Endothelial cell of umbilical vein (primary cell): ENCODE measurements at regions not wholly inside any gene's neighbourhood (a gene's known extent, or its start where the extent isn't known, plus 50 kb on each side); places are given as distances from the start of the nearest gene placed in this dataset.

Experiments
- EZH2 ChIP-seq: IDR thresholded peaks from 2 replicates; pipeline ENCODE4 v1.6.1; 2012; ENCODE audit warnings: borderline replicate concordance, low read depth, mild to moderate bottlenecking, moderate library complexity, low read length, inconsistent platforms; ENCODE audit not compliant: severe bottlenecking
- FOS ChIP-seq: IDR thresholded peaks from 2 replicates; pipeline ENCODE4 v1.6.1; 2011; ENCODE audit warnings: mild to moderate bottlenecking, low read length, moderate library complexity, borderline replicate concordance; ENCODE audit not compliant: insufficient read depth
- GATA2 ChIP-seq: IDR thresholded peaks from 2 replicates; pipeline ENCODE4 v1.7.0; 2011; ENCODE audit warnings: low read depth, mild to moderate bottlenecking, moderate library complexity, mixed read lengths, low read length; ENCODE audit not compliant: insufficient read length, insufficient read depth
- JUN ChIP-seq: IDR thresholded peaks from 2 replicates; pipeline ENCODE4 v1.6.1; 2011; ENCODE audit warnings: borderline replicate concordance, low read depth; ENCODE audit not compliant: insufficient read length, insufficient read depth
- MYC ChIP-seq: IDR thresholded peaks from one replicate; pipeline ENCODE4 v1.6.1; 2011; ENCODE audit warnings: mild to moderate bottlenecking, low read depth, low read length
- POLR2A ChIP-seq: IDR thresholded peaks from 2 replicates; pipeline ENCODE4 v1.6.1; 2012; ENCODE audit warnings: low read depth, mild to moderate bottlenecking, control low read depth, low read length
- POLR2AphosphoS5 ChIP-seq: IDR thresholded peaks from 2 replicates; pipeline ENCODE4 v1.6.1; 2012; ENCODE audit warnings: low read depth, mild to moderate bottlenecking, control low read depth, low read length, moderate library complexity; ENCODE audit not compliant: insufficient read depth
- TF ChIP-seq, protein P1 (sequence below), 2 donors: IDR thresholded peaks; 1 replicate in 1 of 2; 2 replicates in 1 of 2; pipeline ENCODE4 v1.5.1; 2011; ENCODE audit warnings: low read length in 2 of 2, mild to moderate bottlenecking in 2 of 2, moderate library complexity in 2 of 2, control low read depth in 1 of 2, inconsistent platforms in 1 of 2, low read depth in 1 of 2; ENCODE audit not compliant: insufficient read depth in 1 of 2; ENCODE audit errors: extremely low read depth in 1 of 2

- TF ChIP-seq POLR2A (no peak), FOS (no peak), EZH2 (no peak), POLR2AphosphoS5 (no peak), MYC (no peak), JUN (no peak), GATA2 (no peak)
- TF ChIP-seq, protein P1, sequence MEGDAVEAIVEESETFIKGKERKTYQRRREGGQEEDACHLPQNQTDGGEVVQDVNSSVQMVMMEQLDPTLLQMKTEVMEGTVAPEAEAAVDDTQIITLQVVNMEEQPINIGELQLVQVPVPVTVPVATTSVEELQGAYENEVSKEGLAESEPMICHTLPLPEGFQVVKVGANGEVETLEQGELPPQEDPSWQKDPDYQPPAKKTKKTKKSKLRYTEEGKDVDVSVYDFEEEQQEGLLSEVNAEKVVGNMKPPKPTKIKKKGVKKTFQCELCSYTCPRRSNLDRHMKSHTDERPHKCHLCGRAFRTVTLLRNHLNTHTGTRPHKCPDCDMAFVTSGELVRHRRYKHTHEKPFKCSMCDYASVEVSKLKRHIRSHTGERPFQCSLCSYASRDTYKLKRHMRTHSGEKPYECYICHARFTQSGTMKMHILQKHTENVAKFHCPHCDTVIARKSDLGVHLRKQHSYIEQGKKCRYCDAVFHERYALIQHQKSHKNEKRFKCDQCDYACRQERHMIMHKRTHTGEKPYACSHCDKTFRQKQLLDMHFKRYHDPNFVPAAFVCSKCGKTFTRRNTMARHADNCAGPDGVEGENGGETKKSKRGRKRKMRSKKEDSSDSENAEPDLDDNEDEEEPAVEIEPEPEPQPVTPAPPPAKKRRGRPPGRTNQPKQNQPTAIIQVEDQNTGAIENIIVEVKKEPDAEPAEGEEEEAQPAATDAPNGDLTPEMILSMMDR (IDR thresholded peaks at IDR 0.05; ENCODE audit: extremely low read depth in 1 of 2, insufficient read depth in 1 of 2, low read depth in 1 of 2, low read length in 2 of 2), result no peak
Observed at GRCh38 chr5:133705331-133705730, 93.0 kb upstream of the FSTL4 start.
